Esophagus mucosa (tissue), 1 donor: ENCODE measurements at regions not wholly inside any gene's neighbourhood (a gene's known extent, or its start where the extent isn't known, plus 50 kb on each side); places are given as distances from the start of the nearest gene placed in this dataset.
A peak's percentile ranks its signal among the peaks of the same experiment; 100 is the strongest.

ENCODE experiments used
- ATAC-seq: fragments of 200-7000 bp; cut with Tn5 transposase; one replicate; pipeline ENCODE4 v1.9.1; 2020
- donor health status: DM: yes; HTN: yes; CAD: no.

DNA sequence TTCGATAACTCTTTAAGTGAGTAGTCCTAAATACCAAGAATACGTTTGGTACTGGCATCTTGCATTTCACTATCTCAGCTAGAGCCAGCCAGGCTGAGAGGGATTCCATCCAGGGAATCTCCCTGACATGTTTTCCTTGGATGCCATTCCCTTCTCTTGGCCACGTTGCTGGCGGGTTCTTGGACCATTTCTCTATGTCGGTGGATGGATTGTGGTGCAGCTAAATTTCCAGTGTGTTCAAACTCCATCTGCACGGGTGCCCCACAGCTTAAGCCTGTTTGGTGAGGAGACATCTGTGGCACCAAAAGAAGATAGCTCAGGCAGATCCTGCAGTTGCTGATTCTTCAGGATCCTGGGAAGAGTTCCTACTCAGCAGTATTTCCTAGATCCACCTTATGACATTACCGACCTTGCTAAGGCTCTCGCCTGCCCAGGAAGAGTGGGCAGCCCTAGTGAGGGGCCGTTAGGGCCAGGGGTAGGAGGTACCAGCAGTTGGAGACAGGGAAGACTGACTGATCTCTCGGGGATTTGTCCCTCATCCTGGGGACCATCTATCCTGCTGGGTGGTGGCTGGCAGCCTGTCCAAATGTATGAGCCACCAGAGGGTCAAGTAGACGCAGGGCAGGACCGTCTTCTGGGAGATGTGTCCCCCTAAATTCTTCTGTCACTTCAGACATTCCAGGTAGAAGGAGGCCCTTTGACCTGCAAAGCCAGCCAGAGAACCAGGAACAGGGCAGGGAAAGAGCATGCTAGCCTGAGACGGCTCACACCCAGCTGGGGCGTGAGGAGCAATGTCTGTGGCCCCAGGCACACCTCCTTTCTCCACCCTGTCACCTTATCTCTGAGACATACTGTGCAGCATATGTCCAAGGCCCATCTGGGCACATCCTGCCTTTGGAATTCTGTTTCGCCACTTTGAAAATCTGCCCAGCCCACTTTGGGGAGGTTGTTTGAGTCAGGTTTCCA, 72.6 kb upstream of the CAPRIN2 start:
- ATAC-seq: no peak

DNA sequence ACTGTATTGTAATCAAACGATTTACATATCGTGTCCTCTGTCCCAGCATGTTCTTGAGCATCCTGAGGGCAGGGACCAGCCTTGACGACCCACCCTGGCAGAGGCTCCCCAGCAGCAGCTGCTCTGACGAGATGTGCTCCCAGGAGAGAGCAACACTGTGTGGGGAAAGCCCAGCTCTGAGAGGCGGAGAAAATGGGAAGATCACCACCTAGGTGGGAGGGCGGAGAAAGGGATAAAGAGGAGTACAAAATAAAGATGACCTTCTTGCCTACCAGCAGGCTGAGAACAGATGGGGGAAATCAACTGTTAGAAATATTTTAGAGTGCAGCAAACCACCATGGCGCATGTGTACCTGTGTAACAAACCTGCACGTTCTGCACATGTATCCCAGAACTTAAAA, 71.5 kb upstream of the CAPRIN2 start:
- ATAC-seq: no peak

DNA sequence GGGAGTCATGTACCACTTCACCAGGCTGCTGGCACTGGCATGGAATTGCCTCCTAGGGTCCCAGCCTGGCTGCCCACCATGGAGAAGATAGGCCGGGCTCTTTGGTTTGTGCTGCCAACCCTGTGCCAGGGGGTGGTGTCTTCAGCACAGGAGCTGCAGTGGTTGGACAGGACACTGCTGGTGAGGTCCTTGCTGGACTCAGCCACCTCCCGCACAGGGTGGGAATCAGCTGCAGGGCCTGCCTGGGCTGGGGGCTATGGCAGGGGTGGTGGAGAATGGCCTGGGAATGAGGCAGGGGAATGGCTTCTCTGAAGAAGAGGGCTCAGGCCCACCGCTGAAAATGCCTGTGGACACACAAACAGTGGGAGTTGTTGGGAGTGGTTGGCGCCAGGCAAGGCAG, 70.6 kb upstream of the CAPRIN2 start:
- ATAC-seq: no peak

DNA sequence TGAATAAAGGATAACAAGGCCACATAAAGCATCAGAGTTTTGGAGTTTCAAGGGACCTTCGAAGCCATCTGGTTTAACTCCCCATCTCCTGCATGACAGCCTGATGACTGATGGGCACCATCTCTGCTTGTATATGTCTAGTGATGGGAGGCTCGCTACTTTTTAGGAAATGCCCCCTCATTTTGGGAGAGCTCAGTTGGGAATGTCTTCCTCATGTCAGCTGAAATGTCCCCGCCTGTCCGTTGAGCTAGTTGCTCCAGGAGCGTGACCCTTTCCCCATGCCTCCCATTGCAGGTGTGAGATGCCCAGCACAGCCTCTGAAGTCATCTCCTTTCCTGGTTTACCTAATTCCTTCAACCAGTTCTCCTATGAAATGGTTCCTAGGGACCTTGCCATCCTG, 69.6 kb upstream of the CAPRIN2 start:
- no peak for ATAC-seq

DNA sequence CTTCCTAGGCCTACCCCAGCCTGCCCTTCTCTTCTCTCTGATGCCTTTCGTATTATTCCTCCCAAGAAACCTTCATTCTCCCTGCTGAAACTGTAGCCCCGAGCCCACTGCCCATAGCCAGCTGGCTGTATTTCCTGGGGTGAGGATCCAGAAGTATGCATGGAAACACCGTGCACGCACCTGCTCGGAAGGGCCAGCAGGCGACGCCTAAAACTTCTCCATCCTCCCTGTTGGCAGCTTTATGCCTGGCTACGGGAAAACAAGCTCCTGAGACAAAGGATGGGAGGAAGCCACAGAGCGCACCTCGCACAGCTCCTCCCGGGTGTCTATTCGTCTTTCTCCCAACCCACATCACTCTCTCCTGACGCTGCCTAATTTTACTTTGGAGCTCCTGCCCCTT, 69.0 kb upstream of the CAPRIN2 start:
- ATAC-seq: no peak

DNA sequence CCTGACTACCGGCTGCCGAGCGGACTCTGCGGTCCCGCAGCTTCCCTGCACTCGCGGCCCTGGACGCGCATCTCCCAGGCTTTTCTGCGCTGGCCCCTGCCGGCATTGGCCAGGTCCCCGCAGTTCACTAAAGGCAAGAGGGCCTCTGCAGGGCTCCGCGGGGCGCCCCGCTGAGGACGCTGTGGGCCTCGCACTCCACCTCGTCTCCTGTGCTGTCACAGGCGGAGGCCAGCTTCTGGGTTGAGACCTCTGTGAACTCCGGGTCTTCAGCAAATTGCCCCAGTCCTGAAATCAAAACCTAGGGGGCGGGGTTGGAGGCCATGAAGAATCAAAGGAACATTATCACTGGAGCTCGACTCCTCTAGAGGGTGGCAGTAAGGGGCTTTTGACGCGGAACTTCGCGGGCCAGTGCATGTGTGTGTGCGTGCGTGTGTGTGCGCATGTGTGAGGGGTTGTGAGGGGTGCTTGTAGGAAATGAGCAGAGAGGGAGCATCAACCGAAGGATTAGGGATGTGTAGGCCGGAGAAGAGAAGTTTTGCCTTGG, 68.5 kb upstream of the CAPRIN2 start:
- peak; percentile 62 for ATAC-seq

DNA sequence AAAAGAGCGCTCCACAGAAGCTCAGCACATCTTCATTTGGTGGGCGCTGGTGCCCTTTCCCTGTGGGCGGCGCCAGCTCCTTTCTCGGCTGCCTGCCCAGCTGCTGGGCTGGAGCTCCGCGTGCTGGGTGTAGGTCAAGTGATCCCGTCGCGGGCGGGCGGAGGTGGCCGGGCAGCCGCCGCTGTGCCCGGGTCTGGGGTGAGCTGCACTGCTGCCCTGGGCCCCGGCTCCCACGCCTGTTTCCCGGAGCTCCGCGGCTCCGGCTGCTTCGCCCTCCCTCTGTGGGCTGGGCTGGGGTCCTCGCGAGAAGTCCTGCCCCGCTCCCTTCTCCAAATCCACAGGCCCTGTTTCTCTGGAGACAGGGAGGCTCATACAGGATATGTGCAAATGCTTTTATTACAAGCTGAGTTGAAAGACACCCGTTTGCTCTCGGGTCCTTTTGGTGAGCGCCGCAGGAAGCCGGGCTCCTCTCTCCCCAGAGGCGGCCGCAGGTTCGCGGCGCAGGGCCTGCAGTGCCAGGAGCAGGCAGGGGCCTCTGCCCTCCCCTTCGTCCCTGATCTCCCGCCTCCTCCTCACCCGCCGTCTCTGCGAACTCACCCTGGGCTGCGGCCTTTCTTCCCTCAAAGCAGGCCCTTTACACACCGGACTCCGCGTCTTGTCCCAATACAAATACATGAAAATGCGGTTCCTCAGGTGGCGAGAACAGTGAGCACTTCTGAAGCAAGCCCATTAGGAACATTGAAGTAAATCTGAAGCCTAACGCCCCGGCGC, 67.8 kb upstream of the CAPRIN2 start:
- peak; percentile 54 for ATAC-seq

DNA sequence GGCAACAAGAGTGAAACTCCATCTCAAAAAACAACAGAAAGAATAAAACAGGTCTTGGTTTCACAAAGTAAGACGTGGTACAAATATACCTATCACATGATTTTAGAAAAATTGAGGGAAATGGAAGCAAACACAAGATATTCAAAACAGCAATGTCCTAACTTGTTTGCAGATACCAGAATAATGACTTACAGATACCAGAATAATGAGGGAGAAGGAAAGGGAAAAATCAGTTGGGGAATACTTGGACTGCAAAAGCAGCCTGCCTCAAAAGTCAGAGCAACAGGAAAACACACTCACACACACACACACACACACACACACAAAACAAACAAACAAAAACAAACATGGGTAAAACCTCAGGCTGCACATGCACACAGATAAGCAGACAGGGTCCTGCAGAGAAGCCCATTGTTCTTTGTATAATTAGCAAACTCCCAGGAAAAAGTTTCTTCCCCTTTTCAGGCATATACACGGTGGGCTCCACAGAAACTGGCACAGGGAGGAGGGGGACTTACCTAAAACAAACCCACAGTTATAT, 65.7 kb upstream of the CAPRIN2 start:
- no peak for ATAC-seq

DNA sequence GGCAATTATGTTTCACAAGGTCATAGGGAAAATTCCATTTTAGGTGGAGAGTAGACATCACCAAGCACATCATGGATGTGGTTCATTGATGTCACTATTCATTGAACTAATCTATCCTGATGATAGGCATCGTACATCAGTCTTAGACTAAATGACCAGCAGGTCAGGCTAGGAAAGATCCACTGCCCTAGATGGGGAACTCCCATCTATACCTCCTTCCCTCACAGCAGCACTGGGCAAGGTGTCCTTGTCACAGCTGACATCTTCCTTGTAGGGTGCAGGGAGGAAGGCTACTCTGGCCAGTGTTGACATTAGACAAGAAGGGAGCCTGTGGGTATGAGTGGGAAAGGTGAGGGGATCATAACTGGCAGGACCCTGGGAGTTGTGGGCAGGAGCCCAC, 63.8 kb upstream of the CAPRIN2 start:
- ATAC-seq: no peak

DNA sequence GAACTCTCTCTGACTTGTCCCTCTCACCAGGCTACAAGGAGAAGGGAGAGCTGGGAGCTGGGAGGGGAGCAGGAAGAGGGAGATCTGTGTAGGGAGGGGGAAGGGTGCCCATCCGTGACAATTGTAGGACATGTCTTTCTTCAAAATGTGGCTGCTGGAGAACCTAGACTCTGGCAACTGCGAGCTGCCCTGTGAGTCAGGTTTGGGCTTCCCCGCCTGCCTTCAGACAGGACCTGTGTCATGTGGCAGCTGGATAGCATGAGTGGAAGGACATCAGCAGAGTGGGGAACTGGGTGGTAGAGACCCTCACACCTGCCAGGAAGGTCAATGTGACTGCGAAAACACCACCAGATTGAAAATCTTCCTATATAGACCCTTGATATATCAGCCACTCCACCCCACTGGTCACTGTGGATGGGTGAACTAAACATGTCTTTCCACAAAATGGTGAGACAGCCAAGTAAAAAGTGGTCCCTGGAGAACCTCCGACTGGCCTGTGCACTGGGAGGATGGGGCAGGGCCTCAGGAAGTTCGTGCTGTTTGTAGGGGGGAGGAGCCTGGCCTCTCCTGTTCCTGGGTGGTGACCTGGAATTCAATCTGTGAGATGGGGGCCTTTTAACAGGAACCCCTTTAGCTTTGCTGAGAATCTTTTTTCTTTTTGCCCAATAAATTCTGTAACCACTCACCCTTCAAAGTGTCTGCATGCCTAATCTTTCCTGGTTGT, 62.2 kb upstream of the CAPRIN2 start:
- ATAC-seq: no peak

DNA sequence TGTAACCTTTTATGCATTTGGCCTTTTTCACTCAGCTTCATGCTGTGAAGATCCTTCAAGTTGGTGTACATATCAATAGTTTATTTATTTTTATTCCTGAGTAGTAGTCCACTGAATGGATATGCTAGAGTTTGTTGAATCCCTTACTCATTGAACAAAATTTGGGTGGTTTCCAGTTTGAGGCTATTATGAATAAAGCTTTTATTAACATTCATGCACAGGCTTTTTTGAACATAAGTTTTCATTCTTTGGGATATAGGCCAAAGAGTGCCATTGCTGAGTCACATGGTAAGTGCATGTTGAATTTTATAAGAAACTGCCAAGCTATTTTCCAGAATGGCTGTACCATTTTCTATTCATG, 59.5 kb upstream of the CAPRIN2 start:
- ATAC-seq: no peak

DNA sequence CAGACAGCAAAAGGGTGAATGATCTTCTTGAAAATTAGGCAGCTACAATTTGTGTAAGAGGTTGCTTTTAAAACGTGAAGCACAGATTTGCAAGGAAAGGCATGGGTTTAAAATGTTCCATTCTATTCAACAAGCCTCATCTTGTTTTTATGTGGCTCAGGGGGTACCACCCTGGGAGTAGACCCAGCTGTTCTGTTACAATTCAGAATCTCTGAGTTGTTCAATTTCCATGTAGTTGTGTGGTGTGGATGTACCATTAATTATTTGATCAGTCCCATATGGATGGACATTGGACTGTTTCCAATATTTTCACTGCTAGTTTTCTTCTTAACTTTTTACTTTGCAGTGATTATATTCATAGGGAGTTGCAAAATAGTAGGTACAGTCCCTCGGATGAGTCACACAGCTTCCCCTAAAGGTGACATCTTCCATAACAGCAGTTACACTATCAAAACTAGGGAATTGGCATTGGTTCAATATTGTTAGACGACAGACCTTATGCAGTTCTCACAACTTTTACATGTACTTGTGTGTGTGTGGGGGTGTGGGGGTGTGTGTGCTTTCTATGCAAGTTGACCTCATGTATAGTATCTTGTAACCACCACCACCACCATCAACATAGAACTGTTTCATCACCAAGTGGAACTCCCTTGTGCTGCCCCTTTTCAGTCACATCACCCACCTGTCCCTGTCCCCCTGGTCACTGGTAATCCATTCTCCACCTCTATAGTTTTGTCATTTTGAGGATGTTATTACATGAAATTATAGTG, 59.0 kb upstream of the CAPRIN2 start:
- peak; percentile 28 for ATAC-seq

DNA sequence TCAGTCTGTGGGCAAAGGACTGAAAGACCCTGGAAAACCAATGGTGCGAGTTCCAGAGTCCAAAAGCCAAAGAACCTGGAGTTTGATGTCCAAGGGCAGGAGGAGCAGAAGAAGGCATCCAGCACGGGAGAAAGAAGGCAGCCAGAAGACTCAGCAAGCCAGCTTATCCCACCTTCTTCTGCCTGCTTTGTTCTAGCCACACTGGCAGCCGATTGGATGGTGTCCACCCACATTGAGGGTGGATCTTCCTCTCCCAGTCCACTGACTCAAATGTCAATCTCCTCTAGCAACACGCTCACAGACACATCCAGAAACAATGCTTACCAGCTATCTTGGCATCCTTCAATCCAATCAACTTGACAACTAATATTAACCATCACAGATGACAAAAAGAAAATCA, 57.2 kb upstream of the CAPRIN2 start:
- ATAC-seq: no peak

DNA sequence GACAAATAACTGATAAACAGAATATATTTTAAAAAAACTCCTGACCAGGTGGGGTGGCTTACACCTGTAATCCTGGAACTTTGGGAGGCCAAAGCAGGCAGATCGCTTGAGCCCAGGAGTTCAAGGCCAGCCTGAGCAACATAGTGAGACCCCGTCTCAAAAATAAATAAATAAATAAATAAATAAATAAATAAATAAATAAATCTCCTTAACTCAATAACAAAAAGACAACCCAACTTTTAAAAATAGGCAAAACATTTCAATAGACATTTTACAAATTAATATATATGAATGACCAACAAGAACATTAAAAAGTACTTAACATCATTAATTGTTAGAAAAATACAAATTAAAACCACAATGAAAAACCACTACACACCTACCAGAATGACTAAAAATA, 56.2 kb upstream of the CAPRIN2 start:
- no peak for ATAC-seq

DNA sequence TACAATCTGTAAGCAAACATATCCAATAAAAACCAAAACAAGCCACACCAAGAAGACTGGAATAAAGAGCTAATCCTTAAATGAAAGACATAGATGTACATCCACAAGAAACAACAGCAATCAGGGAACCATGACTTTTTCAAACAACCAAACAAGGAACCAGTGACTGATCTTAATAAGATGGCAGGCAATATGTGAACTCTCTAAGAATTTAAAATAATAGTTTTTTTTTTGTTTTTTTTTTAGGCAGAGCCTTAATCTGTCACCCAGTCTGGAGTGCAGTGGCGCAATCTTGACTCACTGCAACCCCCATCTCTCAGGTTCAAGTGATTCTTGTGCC, 52.9 kb upstream of the CAPRIN2 start:
- no peak for ATAC-seq

DNA sequence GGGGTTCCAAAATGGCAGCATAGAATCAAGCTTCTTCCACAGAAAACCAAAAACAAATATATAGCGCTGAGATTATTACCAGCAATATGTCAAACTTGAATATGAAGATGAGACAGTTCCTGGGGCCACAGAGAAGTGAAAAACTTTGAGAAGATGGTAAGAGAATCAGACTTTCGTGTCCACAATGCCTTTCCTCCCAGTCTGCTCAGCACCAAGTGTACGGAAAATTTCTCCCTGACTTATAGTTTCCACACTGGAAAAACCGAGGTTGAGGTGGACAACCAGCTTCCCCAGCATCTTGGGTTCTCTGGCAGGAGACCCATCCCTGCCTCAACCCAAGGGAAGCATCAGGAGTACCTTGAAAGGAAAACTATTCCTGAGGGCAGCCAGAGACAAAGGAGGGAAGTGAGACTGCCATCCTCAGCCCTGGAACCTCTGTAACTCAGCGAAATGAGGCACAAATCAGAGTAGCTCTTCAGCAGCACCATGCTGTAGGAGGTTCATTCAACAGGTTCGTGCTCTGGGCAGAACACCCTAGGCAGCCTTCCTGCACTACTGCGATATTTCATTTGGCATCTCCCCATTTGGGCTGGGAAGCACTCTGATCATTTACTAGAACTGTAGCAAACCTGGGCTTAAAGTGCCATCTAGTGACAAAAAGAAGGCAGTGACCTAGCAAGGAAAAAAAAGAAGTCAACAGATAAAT, 52.4 kb upstream of the CAPRIN2 start:
- peak; percentile 79 for ATAC-seq

DNA sequence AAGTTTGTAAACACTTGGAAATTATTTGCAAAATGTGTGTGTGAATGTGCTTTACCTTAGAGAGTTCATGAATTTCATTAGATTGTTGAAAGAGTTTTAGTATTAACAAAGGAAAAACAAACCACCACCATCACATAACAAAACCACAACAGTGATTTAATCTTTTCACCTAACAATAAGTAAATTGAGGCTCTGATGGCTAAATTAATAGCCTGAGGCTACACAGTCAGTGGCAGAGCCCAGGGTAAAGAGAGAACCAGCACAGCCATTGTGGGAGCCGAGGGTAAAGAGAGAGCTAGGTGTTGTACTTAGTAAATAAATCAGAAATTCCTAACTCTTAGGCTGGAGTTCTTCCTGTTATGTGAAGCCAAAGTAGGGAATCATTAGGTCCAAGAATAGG, 51.2 kb upstream of the CAPRIN2 start:
- no peak for ATAC-seq
